Kidney epithelial cell (primary cell): ENCODE measurements at regions not wholly inside any gene's neighbourhood (a gene's known extent, or its start where the extent isn't known, plus 50 kb on each side); places are given as distances from the start of the nearest gene placed in this dataset.

ENCODE experiments used
- DNase-seq: peaks from one replicate; pipeline ENCODE4 v3.0.0-alpha.2; 2010; ENCODE audit warnings: low read depth
- H3K27me3 ChIP-seq: 2 replicates; pipeline ENCODE4 v1.6.0; 2011; ENCODE audit warnings: low read length; ENCODE audit not compliant: control insufficient read depth, insufficient read depth
- H3K36me3 ChIP-seq: 2 replicates; pipeline ENCODE4 v1.5.1; 2011; ENCODE audit warnings: low read length; ENCODE audit not compliant: control insufficient read depth, insufficient read depth
- H3K4me3 ChIP-seq: 2 replicates; pipeline ENCODE4 v1.5.1; 2011; ENCODE audit warnings: low read depth, mild to moderate bottlenecking, control low read depth, low read length
- CTCF ChIP-seq: IDR thresholded peaks from 2 replicates; pipeline ENCODE4 v1.5.1; 2011; ENCODE audit warnings: mild to moderate bottlenecking, moderate library complexity, low read length, control low read depth, inconsistent platforms; ENCODE audit not compliant: insufficient read depth, poor library complexity, severe bottlenecking

GRCh38 chr2:147614979-147615470 lies 229.8 kb upstream of the ACVR2A start:
- no peak for DNase-seq
- Histone ChIP-seq H3K4me3 (no peak overlapping the region), H3K27me3 (no peaks in the 10 kb centered on the region), H3K36me3 (no peaks in the 10 kb centered on the region)
- no peak for TF ChIP-seq CTCF

- TF ChIP-seq CTCF, result no peak
- no peak overlapping the region for H3K4me3 ChIP-seq
- H3K36me3 ChIP-seq, result no peaks in the 10 kb centered on the region
- H3K27me3 ChIP-seq, result no peaks in the 10 kb centered on the region
- no peak for DNase-seq
Measured at GRCh38 chr2:147614471-147614870, 230.4 kb upstream of the ACVR2A start.

- no peaks in the 10 kb centered on the region for H3K27me3 ChIP-seq
- no peak overlapping the region for H3K4me3 ChIP-seq
- TF ChIP-seq CTCF, result no peak
- no peak for DNase-seq
- no peaks in the 10 kb centered on the region for H3K36me3 ChIP-seq
Measured at GRCh38 chr2:147610496-147611040, 234.3 kb upstream of the ACVR2A start.

GRCh38 chr2:147609301-147609700 lies 235.5 kb upstream of the ACVR2A start:
- H3K36me3 ChIP-seq, result no peaks in the 10 kb centered on the region
- H3K27me3 ChIP-seq, result no peaks in the 10 kb centered on the region
- H3K4me3 ChIP-seq, result no peak overlapping the region
- no peak for DNase-seq
- no peak for TF ChIP-seq CTCF

GRCh38 chr2:147607379-147607778 lies 237.4 kb upstream of the ACVR2A start:
- DNase-seq, result no peak
- Histone ChIP-seq H3K36me3 (no peaks in the 10 kb centered on the region), H3K4me3 (no peak overlapping the region), H3K27me3 (no peaks in the 10 kb centered on the region)
- no peak for TF ChIP-seq CTCF

- Histone ChIP-seq H3K4me3 (no peak overlapping the region), H3K27me3 (no peaks in the 10 kb centered on the region), H3K36me3 (no peaks in the 10 kb centered on the region)
- no peak for DNase-seq
- no peak for TF ChIP-seq CTCF
Measured at GRCh38 chr2:147603876-147604275, 241.0 kb upstream of the ACVR2A start.
